HG02884 (cell line): ENCODE measurements at regions not wholly inside any gene's neighbourhood (a gene's known extent, or its start where the extent isn't known, plus 50 kb on each side); places are given as distances from the start of the nearest gene placed in this dataset.
"Not testable (repeated sequence)": the region's sequence is repeated elsewhere in the genome, so short reads cannot be mapped to it uniquely, and the experiment has no call there.

Experiments
- ATAC-seq: cut with Tn5 transposase; IDR thresholded peaks from one replicate; pipeline ENCODE4 v1.9.1; 2021; ENCODE audit warnings: mild to moderate bottlenecking, moderate library complexity; ENCODE audit not compliant: unreplicated experiment

GRCh38 chr2:90029080-90029428 lies 1337.6 kb downstream of the RPIA start:
- ATAC-seq: not testable (repeated sequence)

GRCh38 chr2:90032269-90032668 lies 1340.8 kb downstream of the RPIA start:
- ATAC-seq: not testable (repeated sequence)

GRCh38 chr2:90036335-90036734 lies 1344.9 kb downstream of the RPIA start:
- ATAC-seq: not testable (repeated sequence)

- ATAC-seq: not testable (repeated sequence)
Measured at GRCh38 chr2:90039093-90039492, 1347.6 kb downstream of the RPIA start.

- ATAC-seq: not testable (repeated sequence)
Measured at GRCh38 chr2:90047776-90048175, 1356.3 kb downstream of the RPIA start.

GRCh38 chr2:90052113-90052631 lies 1360.7 kb downstream of the RPIA start:
- ATAC-seq: not testable (repeated sequence)

- ATAC-seq: peak; percentile 94
Measured at GRCh38 chr2:90069290-90069894, 1377.9 kb downstream of the RPIA start.

GRCh38 chr2:90076311-90076710 lies 1384.8 kb downstream of the RPIA start:
- ATAC-seq: no peak

- no peak for ATAC-seq
Measured at GRCh38 chr2:90077948-90078347, 1386.5 kb downstream of the RPIA start.

GRCh38 chr2:90079374-90079773 lies 1387.9 kb downstream of the RPIA start:
- no peak for ATAC-seq

GRCh38 chr2:90087792-90088191 lies 1396.3 kb downstream of the RPIA start:
- not testable (repeated sequence) for ATAC-seq

GRCh38 chr2:90093571-90094270 lies 1402.2 kb downstream of the RPIA start:
- ATAC-seq: not testable (repeated sequence)

- not testable (repeated sequence) for ATAC-seq
Measured at GRCh38 chr2:90097617-90098016, 1406.1 kb downstream of the RPIA start.

GRCh38 chr2:90105142-90105541 lies 1413.7 kb downstream of the RPIA start:
- ATAC-seq: not testable (repeated sequence)

GRCh38 chr2:90123409-90123808 lies 1431.9 kb downstream of the RPIA start:
- ATAC-seq: not testable (repeated sequence)

GRCh38 chr2:90139046-90139445 lies 1447.6 kb downstream of the RPIA start:
- not testable (repeated sequence) for ATAC-seq

GRCh38 chr2:90141558-90141957 lies 1450.1 kb downstream of the RPIA start:
- ATAC-seq: not testable (repeated sequence)

- ATAC-seq: not testable (repeated sequence)
Measured at GRCh38 chr2:90151805-90152204, 1460.3 kb downstream of the RPIA start.

- not testable (repeated sequence) for ATAC-seq
Measured at GRCh38 chr2:90170978-90171377, 1479.5 kb downstream of the RPIA start.

GRCh38 chr2:90173081-90173480 lies 1481.6 kb downstream of the RPIA start:
- ATAC-seq: not testable (repeated sequence)

GRCh38 chr2:90179591-90179990 lies 1488.1 kb downstream of the RPIA start:
- ATAC-seq: not testable (repeated sequence)

- ATAC-seq: no peak
Measured at GRCh38 chr2:90207454-90208058, 1516.1 kb downstream of the RPIA start.
